Right lobe of liver (tissue), 4 donors: ENCODE measurements at regions not wholly inside any gene's neighbourhood (a gene's known extent, or its start where the extent isn't known, plus 50 kb on each side); places are given as distances from the start of the nearest gene placed in this dataset.

Experiments
- CTCF ChIP-seq, 4 donors: fragments of 200-600 bp in 3 of 4; fragments of 450-650 bp in 1 of 4; IDR thresholded peaks; one replicate each; pipeline versions ENCODE4 v1.5.1 to v1.8.0; 2016 to 2022; ENCODE audit warnings: antibody characterized with exemption in 4 of 4, mild to moderate bottlenecking in 2 of 4
- POLR2A ChIP-seq: fragments of 450-650 bp; IDR thresholded peaks from one replicate; pipeline ENCODE4 v1.6.1; 2017; ENCODE audit warnings: antibody characterized with exemption, mild to moderate bottlenecking
- donor health status: DM: no; HTN: no; CAD: no.
- donor health status: DM: no; HTN: no; CAD: no.
- donor health status: DM: no; HTN: yes; CAD: no.

- TF ChIP-seq CTCF (IDR thresholded peaks at IDR 0.05) (no peak), POLR2A (no peak)
These were observed 420.0 kb downstream of the GADD45G start for GRCh38 chr9:90024823-90025222.
